GM12873 (cell line): ENCODE measurements at regions not wholly inside any gene's neighbourhood (a gene's known extent, or its start where the extent isn't known, plus 50 kb on each side); places are given as distances from the start of the nearest gene placed in this dataset.

ENCODE experiments used
- TF ChIP-seq, protein P1 (sequence below): IDR thresholded peaks from 2 replicates; pipeline ENCODE4 v1.5.1; 2012; ENCODE audit warnings: low read depth, mild to moderate bottlenecking, moderate library complexity, low read length, control low read depth; ENCODE audit not compliant: insufficient read depth; ENCODE audit errors: missing control alignments

DNA sequence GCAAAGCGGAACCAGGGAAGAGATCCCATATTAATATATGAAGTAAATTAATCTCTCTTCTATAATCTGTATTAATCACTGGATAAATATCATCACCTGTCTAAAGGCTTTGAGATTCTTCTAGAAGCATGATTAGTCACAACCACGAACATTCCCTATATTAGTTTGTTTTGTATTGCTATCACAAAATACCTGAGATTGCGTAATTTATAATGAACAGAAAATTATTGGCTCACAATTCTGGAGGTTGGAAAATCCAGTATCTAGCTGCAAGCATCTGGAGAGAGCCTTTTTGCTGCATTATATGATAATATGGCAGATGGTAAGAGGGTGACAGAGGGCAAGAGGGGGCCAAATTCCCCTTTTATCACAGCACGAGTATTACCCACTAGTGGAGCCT lies 532.6 kb upstream of the EPHA5 start:
- TF ChIP-seq, protein P1, sequence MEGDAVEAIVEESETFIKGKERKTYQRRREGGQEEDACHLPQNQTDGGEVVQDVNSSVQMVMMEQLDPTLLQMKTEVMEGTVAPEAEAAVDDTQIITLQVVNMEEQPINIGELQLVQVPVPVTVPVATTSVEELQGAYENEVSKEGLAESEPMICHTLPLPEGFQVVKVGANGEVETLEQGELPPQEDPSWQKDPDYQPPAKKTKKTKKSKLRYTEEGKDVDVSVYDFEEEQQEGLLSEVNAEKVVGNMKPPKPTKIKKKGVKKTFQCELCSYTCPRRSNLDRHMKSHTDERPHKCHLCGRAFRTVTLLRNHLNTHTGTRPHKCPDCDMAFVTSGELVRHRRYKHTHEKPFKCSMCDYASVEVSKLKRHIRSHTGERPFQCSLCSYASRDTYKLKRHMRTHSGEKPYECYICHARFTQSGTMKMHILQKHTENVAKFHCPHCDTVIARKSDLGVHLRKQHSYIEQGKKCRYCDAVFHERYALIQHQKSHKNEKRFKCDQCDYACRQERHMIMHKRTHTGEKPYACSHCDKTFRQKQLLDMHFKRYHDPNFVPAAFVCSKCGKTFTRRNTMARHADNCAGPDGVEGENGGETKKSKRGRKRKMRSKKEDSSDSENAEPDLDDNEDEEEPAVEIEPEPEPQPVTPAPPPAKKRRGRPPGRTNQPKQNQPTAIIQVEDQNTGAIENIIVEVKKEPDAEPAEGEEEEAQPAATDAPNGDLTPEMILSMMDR = no peak

DNA sequence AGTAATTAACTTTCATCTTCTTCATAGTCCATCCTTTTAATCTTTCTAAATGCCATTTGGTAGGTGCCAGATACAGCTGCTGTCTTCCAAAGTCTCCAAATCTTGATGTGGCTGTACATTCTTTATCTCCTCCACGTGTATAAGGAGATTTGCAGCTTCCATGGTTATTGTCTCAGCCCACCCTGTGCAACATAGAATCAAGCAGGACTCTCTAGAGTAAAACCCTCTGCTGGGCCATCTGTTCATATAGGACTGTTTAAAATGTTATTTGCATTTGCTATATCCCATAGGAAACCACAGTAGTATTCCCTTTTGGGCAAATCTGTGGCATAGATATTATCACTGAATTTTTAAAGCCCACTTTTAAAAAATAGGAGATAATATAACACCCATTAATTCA lies 527.2 kb upstream of the EPHA5 start:
- TF ChIP-seq, protein P1 = no peak

DNA sequence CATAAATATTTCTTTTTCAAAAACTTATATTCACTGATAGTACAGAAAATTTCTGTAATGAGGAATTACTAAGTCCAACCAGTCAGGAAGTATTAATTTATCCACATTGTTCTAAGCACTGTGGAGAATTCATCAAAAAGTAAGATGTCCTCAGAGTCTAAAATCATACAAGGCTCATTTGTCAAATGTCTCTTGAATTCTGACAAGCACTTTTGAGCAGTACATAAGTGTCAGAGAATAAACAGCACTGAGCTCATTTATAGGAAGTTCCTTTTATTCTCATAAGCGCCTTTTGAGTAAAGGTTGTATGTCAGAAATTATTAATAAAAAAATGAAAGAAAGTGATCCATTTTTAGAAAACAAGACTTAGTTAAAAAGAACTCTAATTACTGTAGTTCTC lies 523.2 kb upstream of the EPHA5 start:
- TF ChIP-seq, protein P1 = no peak

DNA sequence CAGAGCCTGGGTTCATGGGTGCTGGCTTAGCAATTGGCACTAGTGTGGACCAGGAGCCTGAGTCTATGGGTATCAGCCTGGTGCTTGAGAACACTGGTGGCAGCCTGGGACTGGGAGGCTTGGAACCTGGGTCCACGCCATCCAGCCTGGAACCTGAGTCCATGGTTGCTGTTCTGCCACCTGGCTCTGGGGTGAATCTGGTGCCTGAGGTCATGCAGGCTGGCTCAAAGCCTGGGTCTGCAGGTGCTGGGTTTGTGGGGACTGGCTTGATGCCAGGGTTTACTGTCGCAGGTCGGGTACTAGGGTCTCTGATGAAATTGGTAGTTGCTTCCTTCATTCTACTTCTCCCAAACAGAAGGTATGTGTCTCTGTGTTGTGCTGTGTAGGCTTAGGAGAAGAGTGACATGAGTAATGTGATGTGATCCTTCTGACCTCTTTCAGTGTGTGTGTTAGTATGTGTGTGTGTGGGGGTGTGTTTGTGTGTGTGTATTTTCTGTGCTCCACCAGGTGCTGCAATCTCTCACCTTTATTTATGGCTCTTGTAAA lies 517.0 kb upstream of the EPHA5 start:
- TF ChIP-seq, protein P1 = no peak

DNA sequence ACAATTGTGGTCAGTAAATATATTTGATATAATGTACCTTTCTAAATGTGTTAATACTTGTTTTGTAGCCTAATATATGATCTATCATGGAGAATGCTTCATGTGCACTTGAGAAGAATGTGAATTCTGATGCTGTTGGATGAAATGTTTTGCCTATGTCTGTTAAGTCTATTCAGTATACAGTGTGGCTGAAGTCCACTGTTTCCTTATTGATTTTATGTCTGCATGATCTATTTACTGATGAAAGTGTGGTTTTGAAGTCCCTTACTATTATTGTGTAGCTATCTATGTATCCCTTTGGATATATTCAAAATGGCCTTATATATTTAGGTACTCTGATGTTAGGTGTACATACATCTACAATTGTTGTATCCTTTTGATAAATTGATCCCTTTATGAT lies 515.8 kb upstream of the EPHA5 start:
- TF ChIP-seq, protein P1 = no peak

DNA sequence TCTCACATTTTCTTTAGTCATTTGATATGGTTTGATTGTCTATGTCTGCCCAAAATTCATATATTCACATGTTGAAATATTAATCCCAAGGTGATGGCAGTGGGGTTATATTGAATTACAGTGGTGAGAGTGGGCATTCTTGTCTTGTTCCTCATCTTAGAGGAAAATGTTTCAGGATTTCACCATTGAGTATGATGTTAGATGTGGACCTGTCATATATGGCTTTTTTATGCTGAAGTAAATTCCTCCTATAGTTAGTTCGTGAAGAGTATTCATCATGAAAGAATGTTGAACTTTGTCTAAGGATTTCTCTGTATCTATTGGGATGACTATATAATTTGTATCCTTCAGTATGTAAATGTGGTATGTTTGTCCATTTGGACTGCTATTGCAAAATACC lies 512.3 kb upstream of the EPHA5 start:
- TF ChIP-seq, protein P1 = no peak

DNA sequence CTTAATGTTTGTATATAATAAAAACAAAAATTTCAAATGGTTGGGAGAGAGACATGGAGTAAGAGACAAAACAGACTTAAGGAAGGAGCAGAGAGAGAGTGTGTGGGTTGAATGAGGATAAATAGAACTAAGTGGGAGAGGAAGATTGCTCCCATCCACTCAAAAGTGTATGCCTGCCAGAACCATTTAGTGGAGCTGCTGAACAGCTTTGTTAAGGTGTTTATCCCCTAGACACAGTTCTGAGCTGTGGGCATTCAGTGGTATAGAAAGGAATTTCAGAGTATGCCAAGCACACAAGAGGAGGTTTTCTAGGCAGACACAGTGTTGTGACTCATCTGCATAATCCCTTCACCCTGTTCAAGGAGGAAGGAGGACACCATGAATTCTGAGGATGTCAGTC lies 508.6 kb upstream of the EPHA5 start:
- TF ChIP-seq, protein P1 = no peak

DNA sequence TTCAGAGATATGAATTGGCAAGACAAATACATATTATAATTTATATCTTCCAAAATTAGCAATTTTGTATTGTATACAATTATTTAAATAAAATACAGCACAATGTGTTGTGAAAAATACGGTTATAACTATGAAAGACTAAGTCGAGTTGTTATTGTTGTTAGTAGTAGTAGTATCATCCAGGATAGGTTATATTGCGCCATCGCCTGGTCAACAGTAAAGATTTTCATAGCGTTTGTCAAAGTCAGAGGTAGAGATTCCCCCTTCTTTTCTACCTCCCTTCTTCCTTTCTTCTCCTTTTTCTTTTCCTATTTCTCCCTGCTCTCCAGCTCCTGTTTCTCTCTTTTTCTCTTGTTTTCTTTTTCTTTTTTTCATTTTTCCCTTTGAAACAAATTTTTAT lies 499.1 kb upstream of the EPHA5 start:
- TF ChIP-seq, protein P1 = peak; percentile 9
